ENCODE measurements at regions not wholly inside any gene's neighbourhood (a gene's known extent, or its start where the extent isn't known, plus 50 kb on each side); places are given as distances from the start of the nearest gene placed in this dataset.
A peak's percentile ranks its signal among the peaks of the same experiment; 100 is the strongest.
"Not testable (repeated sequence)": the region's sequence is repeated elsewhere in the genome, so short reads cannot be mapped to it uniquely, and the experiment has no call there.

GRCh38 chr1:229003233-229004031 lies 267.5 kb upstream of the RAB4A start:
- DNase-seq = peak; percentile 67
- Histone ChIP-seq H3K36me3 (no peaks in the 10 kb centered on the region), H3K27me3 (no peaks in the 10 kb centered on the region), H3K4me3 (no peak overlapping the region), H3K9me3 (no peaks in the 10 kb centered on the region)

DNA sequence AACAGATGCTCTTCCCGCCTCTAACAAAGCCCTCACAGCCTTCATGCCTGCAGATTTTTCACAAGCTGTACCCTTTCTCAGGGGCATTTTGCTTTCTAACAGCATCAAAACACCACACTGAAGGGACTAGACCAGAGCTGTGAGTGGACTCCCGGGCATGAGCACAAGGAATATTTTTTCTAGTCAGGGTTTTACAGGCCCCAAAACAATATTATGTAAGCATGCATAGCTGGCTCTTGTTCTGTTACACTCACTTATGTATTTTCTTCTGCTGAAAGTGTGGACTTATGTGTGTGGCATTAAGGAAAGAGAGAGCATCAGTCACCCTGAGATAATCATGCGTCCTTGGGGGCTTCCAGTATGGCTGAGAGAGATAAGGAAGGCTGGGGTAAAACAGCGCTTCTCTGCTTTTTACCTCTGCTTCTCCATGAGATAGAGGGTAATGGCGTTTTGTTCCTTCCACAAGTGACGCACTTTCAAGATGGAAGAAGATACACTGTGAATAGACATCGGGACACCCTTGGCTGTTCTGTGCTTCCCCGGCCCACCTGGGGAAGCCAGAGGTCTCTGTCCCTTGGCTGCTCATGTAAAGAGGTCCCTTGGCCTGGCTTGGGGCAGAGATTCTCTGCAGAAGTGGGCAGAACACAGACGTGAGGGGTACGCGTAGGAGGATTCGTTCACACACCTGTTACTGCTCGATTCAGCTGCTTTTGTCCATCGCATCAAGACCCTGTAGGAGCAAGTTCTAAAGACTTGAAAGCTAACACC lies 266.7 kb upstream of the RAB4A start:
- Histone ChIP-seq H3K9me3 (no peaks in the 10 kb centered on the region), H3K4me3 (no peak overlapping the region), H3K27me3 (no peaks in the 10 kb centered on the region), H3K36me3 (no peaks in the 10 kb centered on the region)
- no peak for DNase-seq

DNA sequence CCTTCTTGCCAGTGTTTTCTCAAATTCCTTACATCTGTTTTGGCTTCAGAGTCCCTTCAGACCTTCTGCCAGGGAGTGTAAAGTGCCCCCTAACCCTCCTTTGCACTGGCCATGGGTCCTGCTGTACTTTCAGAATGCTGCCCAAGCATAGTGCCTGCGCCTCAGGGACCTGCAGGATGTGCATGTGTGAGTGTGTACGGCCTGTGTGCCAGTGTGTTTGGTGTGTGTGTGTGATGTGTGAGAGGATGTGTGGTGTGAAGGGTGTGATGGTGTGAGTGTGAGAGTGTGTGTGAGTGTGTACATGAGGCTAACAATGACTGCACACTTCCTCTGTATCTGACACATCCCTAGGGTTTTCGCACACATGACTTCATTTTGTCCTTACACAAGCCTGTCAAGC lies 265.8 kb upstream of the RAB4A start:
- no peak overlapping the region for H3K4me3 ChIP-seq

DNA sequence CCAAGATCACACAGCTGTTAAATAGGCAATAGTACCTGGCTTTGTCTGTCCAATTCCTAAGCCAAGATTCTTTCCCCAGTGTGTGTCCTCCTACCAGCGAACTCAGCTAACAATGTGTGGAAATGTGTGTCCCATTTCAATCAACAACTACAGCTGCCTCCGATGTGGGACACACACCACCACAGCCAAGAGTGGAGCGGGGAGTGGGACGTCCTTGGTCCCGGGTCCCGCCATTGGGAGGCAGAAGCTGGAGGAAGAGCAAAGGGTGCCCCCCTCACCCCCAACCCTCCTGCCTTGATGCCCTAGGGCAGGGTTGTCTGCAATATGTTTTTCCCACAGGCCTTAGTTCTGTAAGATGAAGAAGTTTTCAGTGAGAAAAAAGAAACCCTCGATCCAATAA lies 265.4 kb upstream of the RAB4A start:
- no peak for DNase-seq
- Histone ChIP-seq H3K36me3 (no peaks in the 10 kb centered on the region), H3K4me3 (no peak overlapping the region), H3K27me3 (no peaks in the 10 kb centered on the region), H3K9me3 (no peaks in the 10 kb centered on the region)

More for the DNA sequence above, 265.8 kb upstream of the RAB4A start:
- DNase-seq = no peak
- no peaks in the 10 kb centered on the region for H3K27me3 ChIP-seq
- H3K9me3 ChIP-seq = no peaks in the 10 kb centered on the region
- no peaks in the 10 kb centered on the region for H3K36me3 ChIP-seq

- DNase-seq = no peak
- Histone ChIP-seq H3K9me3 (no peaks in the 10 kb centered on the region), H3K4me3 (no peak overlapping the region), H3K36me3 (no peaks in the 10 kb centered on the region), H3K27me3 (no peaks in the 10 kb centered on the region)
Measured at GRCh38 chr1:229006121-229006870, 264.6 kb upstream of the RAB4A start.

DNA sequence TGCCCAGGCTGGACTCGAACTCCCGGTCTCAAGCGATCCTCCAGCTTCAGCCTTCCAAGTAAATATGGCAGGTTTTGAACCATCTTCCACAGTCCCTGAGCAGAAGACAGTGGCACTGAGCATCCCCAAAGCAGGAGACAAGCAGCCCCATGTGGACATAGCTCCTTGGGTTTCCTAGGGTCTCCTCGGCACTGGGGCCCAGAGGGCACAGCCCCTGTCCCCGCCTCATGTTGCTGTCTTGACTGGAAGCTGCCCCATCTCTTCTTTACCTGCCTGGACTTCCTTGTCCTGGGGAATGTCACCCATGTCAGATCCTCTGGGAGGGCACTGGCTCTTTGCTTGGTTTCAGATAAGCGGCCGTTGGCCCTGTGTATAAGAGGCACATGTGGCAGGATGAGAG lies 263.7 kb upstream of the RAB4A start:
- H3K4me3 ChIP-seq = no peak overlapping the region
- DNase-seq = no peak
- no peaks in the 10 kb centered on the region for H3K36me3 ChIP-seq
- no peaks in the 10 kb centered on the region for H3K9me3 ChIP-seq
- no peaks in the 10 kb centered on the region for H3K27me3 ChIP-seq

- Histone ChIP-seq H3K4me3 (no peak overlapping the region), H3K36me3 (no peaks in the 10 kb centered on the region), H3K27me3 (no peaks in the 10 kb centered on the region)
Measured at GRCh38 chr1:229007701-229008100, 263.2 kb upstream of the RAB4A start.

GRCh38 chr1:229008347-229008746 lies 262.6 kb upstream of the RAB4A start:
- H3K9me3 ChIP-seq, H3K27me3 ChIP-seq, H3K36me3 ChIP-seq, H3K4me3 ChIP-seq, DNase-seq: not testable (repeated sequence)

More at GRCh38 chr1:229007701-229008100, 263.2 kb upstream of the RAB4A start:
- H3K9me3 ChIP-seq = no peaks in the 10 kb centered on the region
- no peak for DNase-seq

- no peak for DNase-seq
- H3K9me3 ChIP-seq = no peaks in the 10 kb centered on the region
Measured at GRCh38 chr1:229011022-229011421, 259.9 kb upstream of the RAB4A start.

DNA sequence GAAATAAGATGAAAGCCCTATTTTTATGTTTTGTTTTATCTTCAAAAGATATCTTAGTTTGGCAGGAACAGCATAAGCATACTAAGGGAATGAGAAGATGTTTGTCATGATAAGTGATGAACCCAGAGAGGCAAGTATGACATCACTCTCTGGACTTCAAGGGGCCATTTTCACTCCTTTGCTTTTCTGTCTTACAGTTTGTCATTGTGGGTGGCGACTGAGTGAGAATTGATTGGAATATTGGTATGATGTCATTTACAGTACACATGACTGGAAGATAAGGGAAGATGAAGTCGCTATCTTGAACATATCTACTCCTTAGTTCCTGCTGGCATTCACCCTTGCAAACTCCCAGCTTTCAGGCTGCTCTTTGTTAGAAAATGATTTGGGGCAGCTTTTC lies 258.1 kb upstream of the RAB4A start:
- Histone ChIP-seq H3K9me3 (no peaks in the 10 kb centered on the region), H3K27me3 (no peaks in the 10 kb centered on the region; the same call in 1 of the 2 replicates), H3K4me3 (no peak overlapping the region), H3K36me3 (no peaks in the 10 kb centered on the region)
- no peak for DNase-seq

More at GRCh38 chr1:229011022-229011421, 259.9 kb upstream of the RAB4A start:
- Histone ChIP-seq H3K36me3 (no peaks in the 10 kb centered on the region), H3K27me3 (no peaks in the 10 kb centered on the region), H3K4me3 (no peak overlapping the region)

DNA sequence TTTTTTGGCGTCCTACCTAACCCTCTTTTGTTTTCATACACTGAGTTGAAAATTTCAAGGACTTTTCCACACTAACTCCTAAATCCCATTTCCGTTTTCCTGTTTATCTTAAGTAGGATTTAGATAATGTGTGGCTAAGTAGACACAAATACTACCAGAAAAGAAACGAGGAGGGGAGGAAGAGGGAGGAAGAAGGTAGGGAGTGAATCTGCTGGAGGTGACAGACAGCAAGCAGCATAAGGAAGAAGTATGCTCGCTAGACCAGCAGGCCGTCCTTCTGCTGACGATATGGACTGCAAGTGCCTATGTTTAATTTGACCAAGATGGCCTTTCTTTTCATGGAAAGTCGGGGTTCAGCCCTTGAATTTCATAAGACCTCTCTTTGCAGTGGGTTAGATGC lies 256.9 kb upstream of the RAB4A start:
- Histone ChIP-seq H3K27me3 (no peaks in the 10 kb centered on the region; the same call in 1 of the 2 replicates), H3K9me3 (no peaks in the 10 kb centered on the region), H3K36me3 (no peaks in the 10 kb centered on the region), H3K4me3 (no peak overlapping the region)
- no peak for DNase-seq

GRCh38 chr1:229015806-229016205 lies 255.1 kb upstream of the RAB4A start:
- no peak overlapping the region for H3K4me3 ChIP-seq
- H3K27me3 ChIP-seq = no peaks in the 10 kb centered on the region; the same call in 1 of the 2 replicates
- no peak for DNase-seq
- no peaks in the 10 kb centered on the region for H3K9me3 ChIP-seq
- no peaks in the 10 kb centered on the region for H3K36me3 ChIP-seq

- DNase-seq = no peak
- Histone ChIP-seq H3K9me3 (no peaks in the 10 kb centered on the region), H3K4me3 (no peak overlapping the region), H3K27me3 (no peaks in the 10 kb centered on the region; the same call in 1 of the 2 replicates), H3K36me3 (no peaks in the 10 kb centered on the region)
Measured at GRCh38 chr1:229017091-229017490, 253.8 kb upstream of the RAB4A start.

GRCh38 chr1:229018674-229019295 lies 252.1 kb upstream of the RAB4A start:
- Histone ChIP-seq H3K27me3 (no peaks in the 10 kb centered on the region; the same call in 1 of the 2 replicates), H3K9me3 (no peaks in the 10 kb centered on the region), H3K36me3 (no peaks in the 10 kb centered on the region), H3K4me3 (no peak overlapping the region)
- DNase-seq = no peak

- Histone ChIP-seq H3K9me3 (no peaks in the 10 kb centered on the region), H3K4me3 (no peak overlapping the region), H3K27me3 (no peaks in the 10 kb centered on the region; the same call in 1 of the 2 replicates), H3K36me3 (no peaks in the 10 kb centered on the region)
- DNase-seq = no peak
Measured at GRCh38 chr1:229019663-229020271, 251.1 kb upstream of the RAB4A start.

DNA sequence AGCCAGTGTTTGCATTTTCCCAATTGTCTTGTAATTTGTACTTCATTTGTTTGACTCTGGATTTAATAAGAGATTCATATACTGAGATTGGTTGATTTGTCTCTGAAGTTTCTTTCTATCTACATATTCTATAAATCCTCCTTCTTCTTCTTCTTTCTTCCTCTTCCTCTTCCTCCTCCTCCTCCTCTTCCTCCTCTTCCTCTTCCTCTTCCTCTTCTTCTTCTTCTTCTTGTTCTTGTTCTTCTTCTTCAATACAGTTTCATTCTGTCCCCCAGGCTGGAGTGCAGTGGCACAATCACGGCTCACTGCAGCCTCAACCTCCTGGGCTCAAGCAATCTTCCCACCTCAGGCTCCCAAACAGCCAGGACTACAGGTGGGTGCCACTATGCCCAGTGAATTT lies 249.9 kb upstream of the RAB4A start:
- DNase-seq, H3K4me3 ChIP-seq, H3K9me3 ChIP-seq, H3K27me3 ChIP-seq, H3K36me3 ChIP-seq: not testable (repeated sequence)
